Mucosa of descending colon (tissue), 3 donors: ENCODE measurements at regions not wholly inside any gene's neighbourhood (a gene's known extent, or its start where the extent isn't known, plus 50 kb on each side); places are given as distances from the start of the nearest gene placed in this dataset.

Source experiments
- ATAC-seq: fragments of 200-7000 bp; cut with Tn5 transposase; one replicate; pipeline ENCODE4 v1.9.1; 2020; ENCODE audit warnings: mild to moderate bottlenecking, moderate library complexity
- DNase-seq, 3 donors: peaks; one replicate each; pipeline ENCODE4 v3.0.0-alpha.2; 2020
- H3K36me3 ChIP-seq: fragments of 200-600 bp; one replicate; pipeline ENCODE4 v1.8.0; 2021; ENCODE audit warnings: low read depth, mild to moderate bottlenecking
- H3K4me1 ChIP-seq: fragments of 200-600 bp; one replicate; pipeline ENCODE4 v1.8.0; 2021; ENCODE audit warnings: low read depth, mild to moderate bottlenecking
- H3K4me3 ChIP-seq: fragments of 200-600 bp; one replicate; pipeline ENCODE4 v1.8.0; 2021; ENCODE audit warnings: mild to moderate bottlenecking
- H3K9me3 ChIP-seq: fragments of 200-600 bp; one replicate; pipeline ENCODE4 v1.8.0; 2021; ENCODE audit warnings: mild to moderate bottlenecking
- CTCF ChIP-seq: fragments of 200-600 bp; IDR thresholded peaks from one replicate; pipeline ENCODE4 v1.8.0; 2022; ENCODE audit warnings: antibody characterized with exemption, mild to moderate bottlenecking
- intact Hi-C, 2 donors: fragments of 100-400 bp; cut with DNase I in 1 of 2; cut with micrococcal nuclease in 1 of 2; formaldehyde crosslinking; loops; one replicate each; pipeline versions ENCODE4 v1.11.0 to v1.11.1; 2022; cut with DNase I, micrococcal nuclease
- donor health status: DM: no; HTN: no; CAD: no; lungs with moderate emphysema.
- donor health status: DM: no; HTN: no; CAD: no.
- donor health status: DM: no; HTN: yes; CAD: no.

GRCh38 chr2:236508466-236508865, 61.2 kb upstream of the ACKR3 start:
- ATAC-seq, result no peak
- Histone ChIP-seq H3K9me3 (no peaks in the 10 kb centered on the region), H3K36me3 (no peaks in the 10 kb centered on the region), H3K4me1 (no peaks in the 10 kb centered on the region), H3K4me3 (no peak overlapping the region)
- intact Hi-C loops, result no loop called here
- DNase-seq, result no peak
- no peak for TF ChIP-seq CTCF

GRCh38 chr2:236510034-236510433, 59.6 kb upstream of the ACKR3 start:
- no peaks in the 10 kb centered on the region for H3K9me3 ChIP-seq
- DNase-seq (no peak), ATAC-seq (no peak)
- no peaks in the 10 kb centered on the region for H3K36me3 ChIP-seq
- intact Hi-C loops, result loop anchor here (5.0 to 10.0 kb wide), 2 partner anchors 515 to 517 kb away; no protein-coding TSS in a partner anchor
- TF ChIP-seq CTCF, result no peak
- H3K4me3 ChIP-seq, result no peak overlapping the region
- H3K4me1 ChIP-seq, result no peaks in the 10 kb centered on the region

- ATAC-seq (no peak), DNase-seq (no peak)
- H3K4me3 ChIP-seq, result no peak overlapping the region
- intact Hi-C loops, result loop anchor here (5.0 to 10.0 kb wide), 2 partner anchors 514 to 516 kb away; no protein-coding TSS in a partner anchor
- H3K4me1 ChIP-seq, result no peaks in the 10 kb centered on the region
- no peaks in the 10 kb centered on the region for H3K36me3 ChIP-seq
- no peak for TF ChIP-seq CTCF
- no peaks in the 10 kb centered on the region for H3K9me3 ChIP-seq
These were observed 58.4 kb upstream of the ACKR3 start for GRCh38 chr2:236511266-236511665.

GRCh38 chr2:236512267-236512666, 57.4 kb upstream of the ACKR3 start:
- intact Hi-C loops, result loop anchor here (5.0 to 10.0 kb wide), 2 partner anchors 513 to 515 kb away; no protein-coding TSS in a partner anchor

GRCh38 chr2:236512902-236513435, 56.7 kb upstream of the ACKR3 start:
- ATAC-seq (peak; percentile 84), DNase-seq (peak in 2 of 3 donors; percentile 72 to 79)
- Histone ChIP-seq H3K9me3 (no peaks in the 10 kb centered on the region), H3K4me1 (no peaks in the 10 kb centered on the region), H3K4me3 (no peak overlapping the region), H3K36me3 (no peaks in the 10 kb centered on the region)
- TF ChIP-seq CTCF, result peak; percentile 73
- intact Hi-C loops, result loop anchor here (5.0 to 10.0 kb wide), 2 partner anchors 512 to 514 kb away; no protein-coding TSS in a partner anchor

More at GRCh38 chr2:236512267-236512666, 57.4 kb upstream of the ACKR3 start:
- no peak for DNase-seq
- ATAC-seq, result no peak
- Histone ChIP-seq H3K9me3 (no peaks in the 10 kb centered on the region), H3K4me1 (no peaks in the 10 kb centered on the region), H3K4me3 (no peak overlapping the region), H3K36me3 (no peaks in the 10 kb centered on the region)
- TF ChIP-seq CTCF, result no peak
